Activated naive CD8-positive, alpha-beta T cell treated with anti-CD3 and anti-CD28 coated beads, Interleukin-2, amount 10 ng/mL, durations not matched to agents 7 days and 5 days (primary cell): ENCODE measurements at regions not wholly inside any gene's neighbourhood (a gene's known extent, or its start where the extent isn't known, plus 50 kb on each side); places are given as distances from the start of the nearest gene placed in this dataset.

Source experiments
- ATAC-seq: fragments of 150-1000 bp; cut with Tn5 transposase; one replicate; pipeline ENCODE4 v1.10.0; 2021; ENCODE audit warnings: low read depth, moderate library complexity
- POLR2A ChIA-PET: fragments of 350-600 bp; sonication (Branson Sonifier 250); formaldehyde crosslinking; loops from one replicate; lab custom pipeline; 2021; ENCODE audit warnings: antibody characterized with exemption; lab: Charles Lee
- DNase-seq: peaks from one replicate; pipeline ENCODE4 v3.0.0; 2021
- H3K27ac Mint-ChIP-seq: one replicate; pipeline ENCODE4 v1.8.0; 2022; ENCODE audit warnings: mild to moderate bottlenecking, mixed read lengths
- H3K27me3 Mint-ChIP-seq: one replicate; pipeline ENCODE4 v1.8.0; 2022; ENCODE audit warnings: mild to moderate bottlenecking, moderate library complexity, mixed read lengths
- H3K36me3 Mint-ChIP-seq: one replicate; pipeline ENCODE4 v1.8.0; 2021; ENCODE audit warnings: mild to moderate bottlenecking, mixed read lengths
- H3K4me1 Mint-ChIP-seq: one replicate; pipeline ENCODE4 v1.8.0; 2021; ENCODE audit warnings: mixed read lengths
- H3K4me3 Mint-ChIP-seq: one replicate; pipeline ENCODE4 v1.8.0; 2022; ENCODE audit warnings: mild to moderate bottlenecking, moderate library complexity, mixed read lengths
- H3K9me3 Mint-ChIP-seq: one replicate; pipeline ENCODE4 v1.8.0; 2021; ENCODE audit warnings: mixed read lengths

GRCh38 chr12:125193376-125194152 lies 128.3 kb downstream of the AACS start:
- no peak overlapping the region for H3K4me3 Mint-ChIP-seq
- H3K27ac Mint-ChIP-seq = no peak overlapping the region
- H3K27me3 Mint-ChIP-seq = peaks cover 49% of the 10 kb centered on the region
- DNase-seq (no peak), ATAC-seq (no peak)
- POLR2A ChIA-PET = no interaction called here
- H3K36me3 Mint-ChIP-seq = no peaks in the 10 kb centered on the region
- H3K4me1 Mint-ChIP-seq = no peaks in the 10 kb centered on the region
- no peaks in the 10 kb centered on the region for H3K9me3 Mint-ChIP-seq

- POLR2A ChIA-PET = no interaction called here
- no peak overlapping the region for H3K4me3 Mint-ChIP-seq
- H3K27me3 Mint-ChIP-seq = peaks cover 43% of the 10 kb centered on the region
- no peak overlapping the region for H3K27ac Mint-ChIP-seq
- no peaks in the 10 kb centered on the region for H3K9me3 Mint-ChIP-seq
- no peaks in the 10 kb centered on the region for H3K4me1 Mint-ChIP-seq
- DNase-seq (no peak), ATAC-seq (no peak)
- no peaks in the 10 kb centered on the region for H3K36me3 Mint-ChIP-seq
Observed at GRCh38 chr12:125194163-125194773, 129.0 kb downstream of the AACS start.

DNA sequence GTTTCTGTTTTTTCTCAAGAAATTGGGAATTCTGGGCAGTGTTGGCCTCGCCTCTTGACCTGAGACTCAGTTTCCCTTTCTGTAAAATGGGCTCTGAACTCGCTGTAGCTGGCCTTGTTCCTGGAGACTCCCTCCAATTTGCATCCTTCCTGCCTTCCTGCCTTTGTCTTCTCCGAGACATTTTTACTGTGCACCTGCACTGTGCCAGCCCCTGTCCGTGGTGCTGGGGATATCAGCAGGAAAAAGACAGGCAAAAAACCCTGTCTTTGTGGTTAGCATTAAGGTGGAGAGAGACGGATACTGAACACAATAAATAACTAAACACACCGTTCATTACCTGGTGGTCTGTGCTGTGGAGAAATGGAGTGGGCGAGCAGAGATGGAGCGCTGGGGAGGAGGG lies 129.8 kb downstream of the AACS start:
- ATAC-seq (no peak), DNase-seq (no peak)
- no peaks in the 10 kb centered on the region for H3K36me3 Mint-ChIP-seq
- no peak overlapping the region for H3K4me3 Mint-ChIP-seq
- no peak overlapping the region for H3K27ac Mint-ChIP-seq
- H3K27me3 Mint-ChIP-seq = peaks cover 42% of the 10 kb centered on the region
- no peaks in the 10 kb centered on the region for H3K4me1 Mint-ChIP-seq
- POLR2A ChIA-PET = no interaction called here
- H3K9me3 Mint-ChIP-seq = no peaks in the 10 kb centered on the region

GRCh38 chr12:125197326-125197725 lies 132.1 kb downstream of the AACS start:
- H3K4me3 Mint-ChIP-seq = no peak overlapping the region
- H3K27ac Mint-ChIP-seq = no peak overlapping the region
- POLR2A ChIA-PET = no interaction called here
- H3K4me1 Mint-ChIP-seq = no peaks in the 10 kb centered on the region
- peaks cover 28% of the 10 kb centered on the region for H3K27me3 Mint-ChIP-seq
- no peaks in the 10 kb centered on the region for H3K36me3 Mint-ChIP-seq
- ATAC-seq (no peak), DNase-seq (no peak)
- H3K9me3 Mint-ChIP-seq = no peaks in the 10 kb centered on the region

- POLR2A ChIA-PET = no interaction called here
- peaks cover 18% of the 10 kb centered on the region for H3K27me3 Mint-ChIP-seq
- H3K36me3 Mint-ChIP-seq = no peaks in the 10 kb centered on the region
- no peak overlapping the region for H3K4me3 Mint-ChIP-seq
- no peak for ATAC-seq
- DNase-seq = no peak
- H3K9me3 Mint-ChIP-seq = no peaks in the 10 kb centered on the region
- no peak overlapping the region for H3K27ac Mint-ChIP-seq
- H3K4me1 Mint-ChIP-seq = no peaks in the 10 kb centered on the region
Observed at GRCh38 chr12:125198652-125199051, 133.4 kb downstream of the AACS start.

GRCh38 chr12:125201090-125201489 lies 135.9 kb downstream of the AACS start:
- no peak overlapping the region for H3K27ac Mint-ChIP-seq
- no peak for DNase-seq
- H3K36me3 Mint-ChIP-seq = no peaks in the 10 kb centered on the region
- ATAC-seq = no peak
- H3K27me3 Mint-ChIP-seq = peaks cover 8% of the 10 kb centered on the region
- no peaks in the 10 kb centered on the region for H3K4me1 Mint-ChIP-seq
- H3K9me3 Mint-ChIP-seq = no peaks in the 10 kb centered on the region
- POLR2A ChIA-PET = no interaction called here
- H3K4me3 Mint-ChIP-seq = no peak overlapping the region

- DNase-seq (no peak), ATAC-seq (no peak)
- POLR2A ChIA-PET = no interaction called here
- Mint-ChIP-seq H3K4me1 (no peaks in the 10 kb centered on the region), H3K27me3 (peaks cover 8% of the 10 kb centered on the region), H3K27ac (no peak overlapping the region), H3K4me3 (no peak overlapping the region), H3K9me3 (no peaks in the 10 kb centered on the region), H3K36me3 (no peaks in the 10 kb centered on the region)
Observed at GRCh38 chr12:125201940-125202339, 136.7 kb downstream of the AACS start.

GRCh38 chr12:125202421-125202820 lies 137.2 kb downstream of the AACS start:
- POLR2A ChIA-PET = no interaction called here

DNA sequence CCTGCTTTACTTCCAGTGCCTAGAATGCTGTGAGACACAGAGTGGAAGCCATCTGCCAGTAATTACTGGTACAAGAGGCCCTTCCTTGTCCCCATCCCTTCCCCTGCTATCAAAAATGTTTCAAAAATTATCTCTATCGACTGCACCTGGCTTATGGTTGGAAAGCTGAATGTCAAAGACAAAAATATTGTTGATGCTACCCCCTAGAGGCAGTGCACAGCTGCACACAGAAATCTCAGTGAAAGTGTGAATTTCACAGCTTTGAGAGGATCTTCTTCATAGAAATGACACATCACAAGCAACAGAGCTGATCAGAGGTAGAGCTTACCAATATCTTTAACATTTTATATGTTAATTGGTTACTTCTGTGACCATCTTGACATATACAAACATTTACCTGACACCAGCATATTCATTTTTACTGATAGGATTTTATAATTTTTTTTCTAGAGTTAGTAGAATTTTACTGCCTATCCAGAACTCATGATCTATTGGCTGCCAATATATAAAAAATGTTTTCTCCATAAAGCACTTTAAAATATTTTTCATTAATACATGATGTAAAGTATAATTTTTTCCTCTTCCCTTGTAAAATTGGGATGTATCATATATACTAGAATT lies 138.0 kb downstream of the AACS start:
- peaks cover 7% of the 10 kb centered on the region for H3K27me3 Mint-ChIP-seq
- no peaks in the 10 kb centered on the region for H3K9me3 Mint-ChIP-seq
- no peaks in the 10 kb centered on the region for H3K36me3 Mint-ChIP-seq
- POLR2A ChIA-PET = no interaction called here
- H3K4me1 Mint-ChIP-seq = no peaks in the 10 kb centered on the region
- ATAC-seq (no peak), DNase-seq (no peak)
- no peak overlapping the region for H3K27ac Mint-ChIP-seq
- no peak overlapping the region for H3K4me3 Mint-ChIP-seq

More at GRCh38 chr12:125202421-125202820, 137.2 kb downstream of the AACS start:
- no peak overlapping the region for H3K4me3 Mint-ChIP-seq
- DNase-seq (no peak), ATAC-seq (no peak)
- H3K36me3 Mint-ChIP-seq = no peaks in the 10 kb centered on the region
- H3K27me3 Mint-ChIP-seq = peaks cover 8% of the 10 kb centered on the region
- H3K4me1 Mint-ChIP-seq = no peaks in the 10 kb centered on the region
- H3K9me3 Mint-ChIP-seq = no peaks in the 10 kb centered on the region
- no peak overlapping the region for H3K27ac Mint-ChIP-seq

GRCh38 chr12:125205386-125205785 lies 140.2 kb downstream of the AACS start:
- Mint-ChIP-seq H3K27ac (no peak overlapping the region), H3K36me3 (no peaks in the 10 kb centered on the region), H3K27me3 (peaks cover 4% of the 10 kb centered on the region), H3K4me1 (peaks cover 4% of the 10 kb centered on the region), H3K9me3 (no peaks in the 10 kb centered on the region), H3K4me3 (no peak overlapping the region)
- no peak for ATAC-seq
- POLR2A ChIA-PET = no interaction called here
- DNase-seq = no peak

DNA sequence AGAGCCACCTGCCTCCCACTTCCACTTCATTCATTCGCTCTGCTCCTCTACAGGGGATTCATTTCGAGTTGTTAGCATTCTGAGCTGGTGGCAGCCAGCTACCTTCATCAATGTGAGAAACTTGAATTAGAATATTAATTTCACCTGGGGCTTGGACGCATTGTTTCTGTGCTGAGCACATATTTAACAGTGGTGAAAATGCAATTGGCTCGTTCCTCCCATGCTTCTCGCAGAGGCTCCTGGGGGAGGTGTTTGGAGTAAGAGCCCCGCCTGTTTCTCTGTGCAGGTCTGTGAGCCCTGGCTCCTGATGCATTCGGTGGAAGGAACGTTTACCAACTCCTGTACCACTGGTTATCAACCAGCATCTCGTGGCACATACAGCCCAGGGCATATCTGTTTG lies 141.5 kb downstream of the AACS start:
- Mint-ChIP-seq H3K4me3 (no peak overlapping the region), H3K4me1 (peaks cover 8% of the 10 kb centered on the region), H3K27ac (no peak overlapping the region), H3K9me3 (no peaks in the 10 kb centered on the region), H3K36me3 (no peaks in the 10 kb centered on the region), H3K27me3 (peaks cover 10% of the 10 kb centered on the region)
- DNase-seq (no peak), ATAC-seq (no peak)
- POLR2A ChIA-PET = no interaction called here

- DNase-seq (no peak), ATAC-seq (no peak)
- Mint-ChIP-seq H3K9me3 (no peaks in the 10 kb centered on the region), H3K4me3 (no peak overlapping the region), H3K27ac (no peak overlapping the region), H3K36me3 (no peaks in the 10 kb centered on the region), H3K4me1 (peaks cover 8% of the 10 kb centered on the region), H3K27me3 (peaks cover 17% of the 10 kb centered on the region)
- POLR2A ChIA-PET = no interaction called here
Observed at GRCh38 chr12:125208334-125208733, 143.1 kb downstream of the AACS start.

DNA sequence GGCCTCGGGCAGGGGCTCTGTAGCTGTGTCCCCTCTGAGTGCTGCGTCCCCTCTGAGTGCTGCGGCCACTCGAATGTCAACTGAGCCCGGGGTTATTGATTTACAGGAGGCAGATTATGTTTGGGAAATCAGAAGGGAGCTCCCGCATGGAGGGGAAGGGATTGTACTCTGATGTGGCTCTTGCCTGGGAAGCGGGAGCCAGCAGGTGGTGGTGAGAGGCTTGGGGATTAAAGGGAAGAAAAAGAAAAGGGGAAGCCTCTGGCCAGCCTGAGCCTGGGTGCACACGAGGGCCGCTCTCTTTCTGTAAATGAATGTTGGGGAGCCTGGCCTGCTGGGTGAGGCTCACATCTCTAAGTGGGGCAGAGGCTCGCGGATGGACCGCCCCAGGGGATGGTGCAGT lies 143.7 kb downstream of the AACS start:
- POLR2A ChIA-PET = no interaction called here
- no peak for DNase-seq
- no peaks in the 10 kb centered on the region for H3K36me3 Mint-ChIP-seq
- peaks cover 17% of the 10 kb centered on the region for H3K27me3 Mint-ChIP-seq
- no peaks in the 10 kb centered on the region for H3K9me3 Mint-ChIP-seq
- H3K4me1 Mint-ChIP-seq = peaks cover 8% of the 10 kb centered on the region
- no peak for ATAC-seq
- no peak overlapping the region for H3K4me3 Mint-ChIP-seq
- no peak overlapping the region for H3K27ac Mint-ChIP-seq
